T-helper 1 cell treated with Interleukin-12 subunit alpha and Interleukin-12 subunit beta and Interleukin-4 antibody, amounts not matched to agents 30 μg/mL and 1 μg/mL, for 36 hours (primary cell): ENCODE measurements at regions not wholly inside any gene's neighbourhood (a gene's known extent, or its start where the extent isn't known, plus 50 kb on each side); places are given as distances from the start of the nearest gene placed in this dataset.
"Not testable (repeated sequence)": the region's sequence is repeated elsewhere in the genome, so short reads cannot be mapped to it uniquely, and the experiment has no call there.

Experiments
- H3K27ac Mint-ChIP-seq: one replicate; pipeline ENCODE4 v1.8.0; 2021; ENCODE audit warnings: mild to moderate bottlenecking, mixed read lengths
- H3K27me3 Mint-ChIP-seq: one replicate; pipeline ENCODE4 v1.8.0; 2021; ENCODE audit warnings: low read depth, mixed read lengths
- H3K36me3 Mint-ChIP-seq: one replicate; pipeline ENCODE4 v1.8.0; 2021; ENCODE audit warnings: low read depth, mixed read lengths
- H3K4me1 Mint-ChIP-seq: one replicate; pipeline ENCODE4 v1.8.0; 2021; ENCODE audit warnings: low read depth, mixed read lengths
- H3K4me3 Mint-ChIP-seq: one replicate; pipeline ENCODE4 v1.8.0; 2021; ENCODE audit warnings: mild to moderate bottlenecking, moderate library complexity, mixed read lengths
- H3K9me3 Mint-ChIP-seq: one replicate; pipeline ENCODE4 v1.8.0; 2021; ENCODE audit warnings: mixed read lengths

- Mint-ChIP-seq H3K4me1 (peaks cover 44% of the 10 kb centered on the region), H3K27me3 (no peaks in the 10 kb centered on the region), H3K36me3 (peaks cover 22% of the 10 kb centered on the region), H3K4me3 (peak overlapping the region; percentile 47), H3K27ac (peak overlapping the region; percentile 99), H3K9me3 (peaks cover 15% of the 10 kb centered on the region)
These were observed 185.1 kb upstream of the KLF6 start for GRCh38 chr10:3969876-3970666.

GRCh38 chr10:3968727-3969126, 183.7 kb upstream of the KLF6 start:
- no peak overlapping the region for H3K27ac Mint-ChIP-seq
- peaks cover 8% of the 10 kb centered on the region for H3K9me3 Mint-ChIP-seq
- peaks cover 41% of the 10 kb centered on the region for H3K4me1 Mint-ChIP-seq
- H3K4me3 Mint-ChIP-seq, result no peak overlapping the region
- no peaks in the 10 kb centered on the region for H3K27me3 Mint-ChIP-seq
- peaks cover 20% of the 10 kb centered on the region for H3K36me3 Mint-ChIP-seq

GRCh38 chr10:3964516-3964915, 179.5 kb upstream of the KLF6 start:
- Mint-ChIP-seq H3K36me3 (peaks cover 12% of the 10 kb centered on the region), H3K4me3 (no peak overlapping the region), H3K4me1 (peaks cover 33% of the 10 kb centered on the region), H3K27ac (no peak overlapping the region), H3K27me3 (no peaks in the 10 kb centered on the region), H3K9me3 (peaks cover 5% of the 10 kb centered on the region)

GRCh38 chr10:3963191-3963673, 178.2 kb upstream of the KLF6 start:
- Mint-ChIP-seq H3K27ac (no peak overlapping the region), H3K4me1 (peaks cover 33% of the 10 kb centered on the region)

GRCh38 chr10:3961082-3961481, 176.1 kb upstream of the KLF6 start:
- Mint-ChIP-seq H3K27me3 (no peaks in the 10 kb centered on the region), H3K4me1 (peaks cover 29% of the 10 kb centered on the region), H3K36me3 (peaks cover 4% of the 10 kb centered on the region), H3K27ac (peak overlapping the region; percentile 71), H3K9me3 (no peaks in the 10 kb centered on the region), H3K4me3 (peak overlapping the region; percentile 37)

More at GRCh38 chr10:3963191-3963673, 178.2 kb upstream of the KLF6 start:
- Mint-ChIP-seq H3K9me3 (peaks cover 4% of the 10 kb centered on the region), H3K4me3 (no peak overlapping the region), H3K27me3 (no peaks in the 10 kb centered on the region), H3K36me3 (peaks cover 12% of the 10 kb centered on the region)

- H3K27me3 Mint-ChIP-seq, result no peaks in the 10 kb centered on the region
- H3K9me3 Mint-ChIP-seq, result no peaks in the 10 kb centered on the region
- H3K27ac Mint-ChIP-seq, result peak overlapping the region; percentile 71
- H3K4me1 Mint-ChIP-seq, result peaks cover 29% of the 10 kb centered on the region
- H3K4me3 Mint-ChIP-seq, result no peak overlapping the region
- H3K36me3 Mint-ChIP-seq, result peaks cover 4% of the 10 kb centered on the region
These were observed 175.5 kb upstream of the KLF6 start for GRCh38 chr10:3960496-3960895.

GRCh38 chr10:3959370-3960325, 174.6 kb upstream of the KLF6 start:
- no peak overlapping the region for H3K27ac Mint-ChIP-seq
- no peaks in the 10 kb centered on the region for H3K27me3 Mint-ChIP-seq
- no peaks in the 10 kb centered on the region for H3K36me3 Mint-ChIP-seq
- no peak overlapping the region for H3K4me3 Mint-ChIP-seq
- no peaks in the 10 kb centered on the region for H3K9me3 Mint-ChIP-seq
- peaks cover 29% of the 10 kb centered on the region for H3K4me1 Mint-ChIP-seq

- Mint-ChIP-seq H3K4me3 (no peak overlapping the region), H3K36me3 (no peaks in the 10 kb centered on the region), H3K9me3 (no peaks in the 10 kb centered on the region), H3K27ac (no peak overlapping the region), H3K27me3 (no peaks in the 10 kb centered on the region), H3K4me1 (peaks cover 27% of the 10 kb centered on the region)
These were observed 173.5 kb upstream of the KLF6 start for GRCh38 chr10:3958472-3958996.

GRCh38 chr10:3955955-3956617, 171.1 kb upstream of the KLF6 start:
- H3K27me3 Mint-ChIP-seq, result no peaks in the 10 kb centered on the region
- H3K4me3 Mint-ChIP-seq, result no peak overlapping the region
- no peaks in the 10 kb centered on the region for H3K36me3 Mint-ChIP-seq
- peaks cover 11% of the 10 kb centered on the region for H3K4me1 Mint-ChIP-seq
- H3K27ac Mint-ChIP-seq, result no peak overlapping the region
- no peaks in the 10 kb centered on the region for H3K9me3 Mint-ChIP-seq

- Mint-ChIP-seq H3K27ac (no peak overlapping the region), H3K36me3 (no peaks in the 10 kb centered on the region), H3K4me1 (peaks cover 5% of the 10 kb centered on the region), H3K27me3 (no peaks in the 10 kb centered on the region), H3K4me3 (no peak overlapping the region), H3K9me3 (no peaks in the 10 kb centered on the region)
These were observed 170.5 kb upstream of the KLF6 start for GRCh38 chr10:3955493-3955892.

GRCh38 chr10:3954615-3955014, 169.6 kb upstream of the KLF6 start:
- Mint-ChIP-seq H3K9me3 (no peaks in the 10 kb centered on the region), H3K27me3 (no peaks in the 10 kb centered on the region), H3K27ac (no peak overlapping the region), H3K36me3 (no peaks in the 10 kb centered on the region), H3K4me3 (no peak overlapping the region), H3K4me1 (peaks cover 10% of the 10 kb centered on the region)

GRCh38 chr10:3954007-3954406, 169.0 kb upstream of the KLF6 start:
- H3K27ac Mint-ChIP-seq, H3K4me1 Mint-ChIP-seq: not testable (repeated sequence)

GRCh38 chr10:3951993-3952392, 167.0 kb upstream of the KLF6 start:
- Mint-ChIP-seq H3K27me3 (no peaks in the 10 kb centered on the region), H3K4me3 (no peak overlapping the region), H3K9me3 (no peaks in the 10 kb centered on the region), H3K36me3 (peaks cover 4% of the 10 kb centered on the region), H3K27ac (no peak overlapping the region), H3K4me1 (peaks cover 21% of the 10 kb centered on the region)

More at GRCh38 chr10:3954007-3954406, 169.0 kb upstream of the KLF6 start:
- H3K36me3 Mint-ChIP-seq, H3K9me3 Mint-ChIP-seq, H3K27me3 Mint-ChIP-seq, H3K4me3 Mint-ChIP-seq: not testable (repeated sequence)

- Mint-ChIP-seq H3K27ac (no peak overlapping the region), H3K4me1 (peaks cover 31% of the 10 kb centered on the region), H3K4me3 (no peak overlapping the region), H3K36me3 (peaks cover 7% of the 10 kb centered on the region), H3K27me3 (no peaks in the 10 kb centered on the region), H3K9me3 (no peaks in the 10 kb centered on the region)
These were observed 165.8 kb upstream of the KLF6 start for GRCh38 chr10:3950676-3951275.
